ENCODE measurements at regions not wholly inside any gene's neighbourhood (a gene's known extent, or its start where the extent isn't known, plus 50 kb on each side); places are given as distances from the start of the nearest gene placed in this dataset.

GRCh38 chr15:47640079-47640478 lies 77.2 kb upstream of the SEMA6D start:
- TF ChIP-seq EZH2 (IDR thresholded peaks at IDR 0.05; ENCODE audit: low read length, unreplicated experiment) (no peak), CTCF (conservative IDR thresholded peaks at IDR 0.05; ENCODE audit: low read depth, low read length) (no peak)

All from PC-3 (cell line).